HL-60 (cell line): ENCODE measurements at regions not wholly inside any gene's neighbourhood (a gene's known extent, or its start where the extent isn't known, plus 50 kb on each side); places are given as distances from the start of the nearest gene placed in this dataset.

Experiments
- CTCF ChIP-seq: IDR thresholded peaks from one replicate; pipeline ENCODE4 v1.5.1; 2011; ENCODE audit warnings: low read length, control low read depth, inconsistent platforms; ENCODE audit not compliant: insufficient read depth
- POLR2AphosphoS5 ChIP-seq: IDR thresholded peaks from 2 replicates; pipeline ENCODE4 v1.6.1; 2012; ENCODE audit warnings: low read depth
- REST ChIP-seq: IDR thresholded peaks from 2 replicates; pipeline ENCODE4 v1.6.1; 2012; ENCODE audit warnings: low read depth; ENCODE audit not compliant: insufficient replicate concordance

GRCh38 chrX:137362583-137362982 is 203.3 kb upstream of the ZIC3 start:
- TF ChIP-seq POLR2AphosphoS5 (no peak), CTCF (no peak), REST (no peak)
